Heart right ventricle (tissue), 16 donors: ENCODE measurements at regions not wholly inside any gene's neighbourhood (a gene's known extent, or its start where the extent isn't known, plus 50 kb on each side); places are given as distances from the start of the nearest gene placed in this dataset.

Source experiments
- ATAC-seq, 8 donors: fragments of 200-7000 bp; cut with Tn5 transposase; one replicate each; pipeline ENCODE4 v1.9.1; 2020; ENCODE audit warnings: mild to moderate bottlenecking in 8 of 8, moderate library complexity in 8 of 8, moderate number of reproducible peaks in 1 of 8
- DNase-seq, 2 donors: peaks; one replicate each; pipeline ENCODE4 v3.0.0-alpha.2; 2020
- H3K27ac ChIP-seq, 10 donors: fragments of 200-600 bp; sonication (generic) in 2 of 10; one replicate each; pipeline versions ENCODE4 v1.5.0 to v1.8.0; 2020 to 2022; ENCODE audit warnings: mild to moderate bottlenecking in 3 of 10
- H3K27me3 ChIP-seq, 7 donors: fragments of 200-600 bp; one replicate each; pipeline ENCODE4 v1.8.0; 2021 to 2022; ENCODE audit warnings: mild to moderate bottlenecking in 2 of 7
- H3K36me3 ChIP-seq, 9 donors: fragments of 200-600 bp; sonication (generic) in 1 of 9; one replicate each; pipeline versions ENCODE4 v1.5.0 to v1.8.0; 2020 to 2022; ENCODE audit warnings: mild to moderate bottlenecking in 2 of 9
- H3K4me1 ChIP-seq, 9 donors: fragments of 200-600 bp; sonication (generic) in 1 of 9; one replicate each; pipeline versions ENCODE4 v1.5.0 to v1.8.0; 2020 to 2022; ENCODE audit warnings: mild to moderate bottlenecking in 4 of 9
- H3K4me3 ChIP-seq, 10 donors: fragments of 200-600 bp; sonication (generic) in 2 of 10; one replicate each; pipeline versions ENCODE4 v1.5.0 to v1.8.0; 2020 to 2022; ENCODE audit warnings: mild to moderate bottlenecking in 7 of 10, moderate library complexity in 2 of 10
- H3K9me3 ChIP-seq, 11 donors: fragments of 200-600 bp in 10 of 11; sonication (generic) in 2 of 11; one replicate each; pipeline versions ENCODE4 v1.5.0 to v1.8.0; 2013 to 2022; ENCODE audit warnings: mild to moderate bottlenecking in 2 of 11, control low read depth in 1 of 11, moderate library complexity in 1 of 11
- CTCF ChIP-seq, 9 donors: fragments of 200-600 bp; sonication (generic) in 2 of 9; IDR thresholded peaks; one replicate each; pipeline versions ENCODE4 v1.5.0 to v1.8.0; 2021 to 2022; ENCODE audit warnings: antibody characterized with exemption in 9 of 9, mild to moderate bottlenecking in 5 of 9, moderate library complexity in 1 of 9
- WGBS, 2 donors: extraction: QIAGEN DNeasy Blood & Tissue Kit; methylation state at CpG; one replicate each; pipeline ENCODE4 v1.1.7; 2013; ENCODE audit warnings: inconsistent platforms in 1 of 2; 5-methylcytosine and 5-hydroxymethylcytosine counted together
- intact Hi-C, 10 donors: fragments of 100-400 bp; cut with DNase I; formaldehyde crosslinking; loops; one replicate each; pipeline versions ENCODE4 v1.11.1 to v1.14.2; 2022
- donor health status: Arrhythmogenic right ventricular cardiomyopathy.
- donor health status: ischemic (EF 13 %, LVEDD 7.1; RV severe dilation, severe dysfunction).
- donor health status: healthy with polysubstance abuse.
- donor health status: DM: no; HTN: yes; CAD: no.
- donor health status: DM: no; HTN: no; CAD: no.
- donor health status: ischemic (EF 25% LVEDD 6.9; RV normal size, moderate dysfunction).
- donor health status: ischemic (EF 25% LVEDD 5.7; RV mildly dilated, moderate dysfunction).
- donor health status: healthy.
- donor health status: DM: yes; HTN: yes; CAD: no.
- donor health status: Ischemic cardiomyopathy.
- donor health status: ischemic (EF 35%, LVEDD 5.7; RV mildly dilated, moderate dysfunction).
- donor health status: nonischemic (EF 11% LVEDD 7.7; RV severe dilation, severe dysfunction).
- donor health status: DM: yes; HTN: yes; CAD: no.
- donor health status: PGD.
- donor health status: ischemic (EF 29% LVEDD 5.4; RV normal size, mild dysfunction).
- donor health status: nonischemic (EF 23%, LVEDD 6.1; RV moderate dilation, normal function).

DNA sequence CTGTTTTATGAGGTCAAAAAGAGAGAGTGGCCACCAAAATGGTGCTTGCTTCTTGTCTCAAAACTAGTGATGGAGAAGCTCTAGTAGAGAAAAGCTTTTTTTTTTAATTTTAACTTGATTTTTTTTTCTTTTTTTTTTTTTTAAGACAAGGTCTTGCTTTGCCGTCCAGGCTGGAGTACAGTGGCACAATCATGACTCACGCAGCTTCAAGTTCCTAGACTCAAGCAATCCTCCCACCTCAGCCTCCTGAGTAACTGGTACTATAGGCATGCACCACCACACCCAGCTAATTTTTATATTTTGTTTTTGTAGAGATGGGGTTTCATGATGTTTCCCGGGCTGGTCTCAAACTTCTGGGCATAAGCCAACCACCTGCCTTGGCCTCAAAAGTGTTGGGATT, 279.0 kb downstream of the TBC1D4 start:
- Histone ChIP-seq H3K27ac (no peak overlapping the region), H3K4me1 (peaks cover 0 to 12% (median 0%) of the 10 kb centered on the region in 9 donors), H3K27me3 (no peaks in the 10 kb centered on the region), H3K9me3 (peaks cover 0 to 26% (median 0%) of the 10 kb centered on the region in 11 donors), H3K4me3 (no peak overlapping the region), H3K36me3 (no peaks in the 10 kb centered on the region)
- DNase-seq (no peak), ATAC-seq (no peak)
- intact Hi-C loops: no loop called here
- TF ChIP-seq CTCF (IDR thresholded peaks at IDR 0.05): no peak
- 92 to 100% methylated on average over 3 of the region's 3 CpGs for WGBS, 2 donors

- H3K4me1 ChIP-seq: peaks cover 11 to 45% (median 27%) of the 10 kb centered on the region in 9 donors
- WGBS, 2 donors: 31 to 36% methylated on average over 4 of the region's 4 CpGs
- DNase-seq (no peak), ATAC-seq (no peak)
- H3K9me3 ChIP-seq: no peaks in the 10 kb centered on the region
- H3K36me3 ChIP-seq: no peaks in the 10 kb centered on the region
- no peak overlapping the region for H3K4me3 ChIP-seq
- no peaks in the 10 kb centered on the region for H3K27me3 ChIP-seq
- intact Hi-C loops: no loop called here
- H3K27ac ChIP-seq: no peak overlapping the region
- TF ChIP-seq CTCF (IDR thresholded peaks at IDR 0.05): no peak
Observed at GRCh38 chr13:75197803-75198202, 284.2 kb downstream of the TBC1D4 start.

DNA sequence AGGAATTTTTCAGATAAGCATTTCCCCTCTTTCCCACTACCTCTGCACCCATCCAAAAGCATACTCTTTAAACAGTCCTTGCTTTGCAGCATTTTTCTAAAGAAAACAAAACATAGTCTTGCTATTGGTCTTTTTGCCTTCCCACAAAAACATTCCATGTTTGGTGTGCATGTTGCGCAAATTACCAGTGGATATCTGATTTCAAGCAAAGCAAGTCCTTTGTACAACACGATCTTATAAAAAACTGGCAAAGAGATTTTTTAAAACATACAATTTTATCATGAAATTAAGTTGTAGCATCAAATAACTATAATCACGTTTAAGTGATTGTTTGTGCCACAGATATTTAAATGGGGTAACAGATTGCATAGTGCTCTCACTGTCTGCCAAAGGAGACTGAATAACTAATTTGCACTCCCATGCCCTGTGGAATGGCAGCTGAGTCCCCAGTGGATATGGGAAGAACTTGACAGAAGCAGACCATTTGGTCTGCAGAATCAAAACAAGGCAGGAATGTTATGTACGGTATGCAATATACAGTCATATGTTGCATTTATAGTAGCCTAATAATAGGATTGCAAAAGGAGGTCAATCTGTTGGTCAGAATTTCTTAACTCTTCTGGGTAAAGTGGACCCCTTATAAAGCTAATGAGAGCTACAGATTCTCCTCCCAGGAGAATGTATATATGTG, 285.7 kb downstream of the TBC1D4 start:
- H3K36me3 ChIP-seq: no peaks in the 10 kb centered on the region
- H3K4me3 ChIP-seq: no peak overlapping the region
- no peaks in the 10 kb centered on the region for H3K27me3 ChIP-seq
- no peak for TF ChIP-seq CTCF (IDR thresholded peaks at IDR 0.05)
- DNase-seq (no peak), ATAC-seq (peak in 2 of 8 donors; percentile 34 to 75)
- WGBS, 2 donors: 45 to 47% methylated on average over 4 of the region's 4 CpGs
- intact Hi-C loops: no loop called here
- peaks cover 11 to 45% (median 27%) of the 10 kb centered on the region in 9 donors for H3K4me1 ChIP-seq
- H3K27ac ChIP-seq: peak overlapping the region in 5 of 10 donors; percentile 6 to 74 (median 58)
- H3K9me3 ChIP-seq: no peaks in the 10 kb centered on the region

GRCh38 chr13:75195495-75196146, 286.3 kb downstream of the TBC1D4 start:
- H3K27me3 ChIP-seq: no peaks in the 10 kb centered on the region
- no peaks in the 10 kb centered on the region for H3K36me3 ChIP-seq
- WGBS, 2 donors: 62 to 64% methylated on average over 7 of the region's 7 CpGs
- no peak overlapping the region for H3K4me3 ChIP-seq
- peaks cover 11 to 45% (median 27%) of the 10 kb centered on the region in 9 donors for H3K4me1 ChIP-seq
- TF ChIP-seq CTCF (IDR thresholded peaks at IDR 0.05): no peak
- intact Hi-C loops: no loop called here
- no peaks in the 10 kb centered on the region for H3K9me3 ChIP-seq
- ATAC-seq (peak in 5 of 8 donors; percentile 44 to 73 (median 52)), DNase-seq (no peak)
- H3K27ac ChIP-seq: peak overlapping the region in 8 of 10 donors; percentile 32 to 75 (median 62)
